ENCODE measurements at regions not wholly inside any gene's neighbourhood (a gene's known extent, or its start where the extent isn't known, plus 50 kb on each side); places are given as distances from the start of the nearest gene placed in this dataset.

DNA sequence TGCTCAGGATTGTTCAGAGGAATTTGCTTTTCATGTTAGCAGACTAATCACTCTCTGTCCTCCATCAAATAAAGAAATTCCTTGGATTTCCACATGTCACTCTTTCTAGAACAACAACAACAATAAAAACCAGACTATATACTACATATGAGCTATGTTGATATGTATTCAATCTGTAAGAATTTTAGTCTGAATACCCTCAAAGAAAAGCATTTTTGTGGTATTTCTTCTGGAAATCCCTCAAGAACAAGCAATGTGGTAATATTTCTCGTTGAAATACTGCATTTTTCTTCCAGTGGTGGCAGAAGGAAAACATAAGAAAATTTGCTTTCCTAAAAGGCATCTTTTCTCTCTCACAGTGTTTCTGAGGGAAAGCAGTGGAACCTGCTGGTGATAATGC is 312.6 kb upstream of the RSPO3 start:
- no peaks in the 10 kb centered on the region for H3K4me1 Mint-ChIP-seq
- no peak for ATAC-seq
- H3K36me3 Mint-ChIP-seq, result no peaks in the 10 kb centered on the region
- H3K4me3 Mint-ChIP-seq, result no peak overlapping the region
- no peak overlapping the region for H3K27ac Mint-ChIP-seq
- no peaks in the 10 kb centered on the region for H3K9me3 Mint-ChIP-seq
- no peak for DNase-seq (ENCODE audit: low spot score in 2 of 2)

DNA sequence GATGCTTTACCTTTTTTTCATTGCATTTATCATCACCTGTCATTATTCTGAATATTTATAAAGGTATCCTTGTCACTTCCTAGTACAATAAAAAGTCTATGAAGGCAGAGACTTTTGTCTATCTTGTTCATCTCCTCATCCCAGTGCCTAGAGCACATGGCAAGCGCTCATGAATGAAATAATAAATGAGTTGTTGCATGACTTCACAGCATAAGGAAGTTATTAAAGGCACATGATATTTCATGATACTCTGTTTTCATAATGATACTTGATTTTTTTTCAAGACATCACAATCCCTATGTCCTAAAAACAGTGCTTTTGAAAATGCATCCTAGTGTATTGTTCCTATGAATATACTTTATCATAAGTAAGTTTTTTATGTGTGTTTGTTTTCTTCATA is 310.6 kb upstream of the RSPO3 start:
- no peaks in the 10 kb centered on the region for H3K9me3 Mint-ChIP-seq
- H3K4me3 Mint-ChIP-seq, result no peak overlapping the region
- no peaks in the 10 kb centered on the region for H3K36me3 Mint-ChIP-seq
- H3K27ac Mint-ChIP-seq, result no peak overlapping the region
- H3K4me1 Mint-ChIP-seq, result no peaks in the 10 kb centered on the region
- ATAC-seq (no peak), DNase-seq (ENCODE audit: low spot score in 2 of 2) (no peak)

DNA sequence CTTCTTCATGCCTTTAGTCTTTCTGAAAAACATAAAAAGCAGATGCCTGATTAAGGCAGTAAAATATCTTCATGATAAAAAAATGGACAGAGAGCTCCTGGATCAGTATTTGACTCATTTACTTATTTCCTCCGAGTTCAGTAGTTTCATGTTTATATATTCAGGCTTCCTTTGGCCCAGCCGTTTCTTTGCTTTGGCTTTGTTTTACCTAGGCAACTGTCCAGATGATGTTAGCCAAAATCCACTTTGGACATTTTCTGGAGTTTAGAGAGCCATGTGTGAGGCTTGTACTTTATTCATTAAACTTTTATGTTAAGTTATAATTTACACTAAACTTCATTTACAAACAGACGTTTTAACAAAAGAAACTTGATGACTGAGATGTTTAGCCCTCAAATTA is 307.1 kb upstream of the RSPO3 start:
- no peak for ATAC-seq
- DNase-seq (ENCODE audit: low spot score in 2 of 2), result no peak
- Mint-ChIP-seq H3K36me3 (no peaks in the 10 kb centered on the region), H3K4me3 (no peak overlapping the region), H3K27ac (no peak overlapping the region), H3K4me1 (no peaks in the 10 kb centered on the region), H3K9me3 (peaks cover 3% of the 10 kb centered on the region)

DNA sequence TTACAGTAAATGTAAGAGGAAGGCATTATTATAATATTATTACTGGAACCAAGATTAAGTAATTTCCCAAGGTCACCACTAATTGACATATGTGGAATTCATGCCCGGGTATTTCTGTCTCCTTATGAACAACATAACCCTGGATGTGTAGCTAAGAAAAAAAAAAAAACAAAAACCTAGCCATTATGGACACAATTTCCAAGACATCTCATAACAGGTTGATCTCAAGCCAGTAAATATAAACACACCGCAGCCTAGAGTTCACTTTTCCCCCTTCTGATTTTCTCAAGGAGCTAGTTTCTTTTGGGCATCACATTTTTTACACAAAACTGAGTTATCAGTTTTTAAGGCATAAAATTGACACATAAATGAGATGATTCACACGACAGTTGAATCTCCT is 306.5 kb upstream of the RSPO3 start:
- Mint-ChIP-seq H3K4me3 (no peak overlapping the region), H3K27ac (no peak overlapping the region), H3K4me1 (no peaks in the 10 kb centered on the region), H3K36me3 (no peaks in the 10 kb centered on the region), H3K9me3 (peaks cover 6% of the 10 kb centered on the region)
- no peak for ATAC-seq
- no peak for DNase-seq (ENCODE audit: low spot score in 2 of 2)

DNA sequence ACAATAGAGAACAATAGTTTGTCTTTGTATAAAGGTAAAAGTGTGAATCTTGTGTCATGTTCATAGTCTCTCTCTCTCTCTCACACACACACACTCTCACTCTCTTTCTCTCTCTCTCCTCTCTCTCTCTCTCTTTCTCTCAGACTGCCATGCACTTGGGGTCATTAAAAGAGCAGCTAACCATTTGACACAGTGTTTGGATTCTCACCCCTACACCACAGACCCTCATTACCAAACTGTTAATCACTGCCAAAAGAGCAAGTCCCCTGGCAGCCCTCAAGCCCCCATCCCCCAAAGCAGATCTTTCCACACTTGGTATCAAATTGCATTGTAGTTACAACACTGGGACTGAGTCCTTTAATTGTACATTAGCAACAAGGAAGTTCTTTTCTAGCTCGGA is 305.8 kb upstream of the RSPO3 start:
- DNase-seq (ENCODE audit: low spot score in 2 of 2), result no peak
- H3K4me1 Mint-ChIP-seq, result no peaks in the 10 kb centered on the region
- ATAC-seq, result no peak
- H3K4me3 Mint-ChIP-seq, result no peak overlapping the region
- H3K36me3 Mint-ChIP-seq, result no peaks in the 10 kb centered on the region
- peaks cover 6% of the 10 kb centered on the region for H3K9me3 Mint-ChIP-seq
- no peak overlapping the region for H3K27ac Mint-ChIP-seq

DNA sequence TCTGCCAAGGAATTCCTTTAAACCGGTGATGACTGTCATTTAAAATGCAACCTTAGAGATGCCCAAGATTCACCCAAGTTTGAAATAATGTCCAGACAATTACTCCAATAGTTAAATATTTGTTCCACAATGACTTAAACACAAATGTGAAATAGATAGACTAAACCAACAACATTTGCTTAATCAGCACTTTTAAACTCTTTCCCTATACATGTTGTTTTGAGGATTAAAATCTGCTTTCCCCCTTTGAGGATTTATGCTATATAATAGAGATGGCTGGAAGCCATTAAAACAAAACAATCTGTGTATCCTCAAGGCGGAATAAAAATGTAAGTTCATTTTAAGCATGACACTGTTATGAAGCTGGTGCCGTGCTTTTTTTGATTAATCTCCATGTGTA is 297.8 kb upstream of the RSPO3 start:
- H3K4me1 Mint-ChIP-seq, result no peaks in the 10 kb centered on the region
- H3K27ac Mint-ChIP-seq, result no peak overlapping the region

DNA sequence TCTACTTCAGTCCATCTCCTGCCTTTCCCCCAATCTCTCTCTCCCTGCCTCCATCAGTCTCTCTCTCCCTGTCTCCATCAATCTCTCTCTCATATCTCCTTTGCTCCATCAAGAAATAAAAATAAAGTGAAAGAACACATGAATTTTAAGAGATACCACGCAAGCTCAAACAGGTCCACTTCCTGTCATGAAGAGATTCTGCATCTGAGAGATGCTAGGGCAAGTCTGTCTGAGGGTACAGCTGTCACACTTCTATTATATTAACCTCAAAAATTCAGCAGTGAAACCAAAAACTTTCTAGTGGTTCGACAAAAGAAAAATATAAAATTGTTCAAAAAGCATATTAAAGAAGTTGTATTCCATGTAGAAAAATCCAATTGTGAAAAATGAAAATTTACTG is 296.8 kb upstream of the RSPO3 start:
- H3K4me1 Mint-ChIP-seq, result no peaks in the 10 kb centered on the region
- no peak for DNase-seq (ENCODE audit: low spot score in 2 of 2)
- H3K27ac Mint-ChIP-seq, result no peak overlapping the region
- no peaks in the 10 kb centered on the region for H3K36me3 Mint-ChIP-seq
- H3K9me3 Mint-ChIP-seq, result no peaks in the 10 kb centered on the region
- ATAC-seq, result no peak
- H3K4me3 Mint-ChIP-seq, result no peak overlapping the region

More for the DNA sequence above, 297.8 kb upstream of the RSPO3 start:
- ATAC-seq (no peak), DNase-seq (ENCODE audit: low spot score in 2 of 2) (no peak)
- H3K36me3 Mint-ChIP-seq, result no peaks in the 10 kb centered on the region
- H3K4me3 Mint-ChIP-seq, result no peak overlapping the region
- H3K9me3 Mint-ChIP-seq, result peaks cover 6% of the 10 kb centered on the region

DNA sequence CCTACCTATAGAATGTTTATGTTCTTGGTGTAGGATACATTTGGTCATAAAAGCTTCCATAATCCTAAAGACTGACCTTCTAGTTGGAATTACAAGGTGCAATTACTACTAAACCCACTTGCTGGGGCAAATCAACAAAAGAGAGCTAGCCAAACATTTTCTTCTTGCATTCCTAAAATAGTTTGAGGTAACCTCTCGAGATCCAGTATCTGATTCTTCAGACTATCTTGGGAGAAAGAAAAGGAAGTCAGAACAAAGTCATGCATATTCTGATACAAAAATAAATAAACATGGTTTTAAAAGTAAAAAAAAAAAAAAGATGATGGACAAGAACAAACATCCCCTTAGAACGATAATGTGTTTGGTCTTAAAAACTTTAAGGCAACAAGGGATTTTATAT is 294.2 kb upstream of the RSPO3 start:
- DNase-seq (ENCODE audit: low spot score in 2 of 2) (no peak), ATAC-seq (no peak)
- H3K4me3 Mint-ChIP-seq, result no peak overlapping the region
- no peaks in the 10 kb centered on the region for H3K36me3 Mint-ChIP-seq
- H3K4me1 Mint-ChIP-seq, result no peaks in the 10 kb centered on the region
- no peak overlapping the region for H3K27ac Mint-ChIP-seq
- no peaks in the 10 kb centered on the region for H3K9me3 Mint-ChIP-seq

DNA sequence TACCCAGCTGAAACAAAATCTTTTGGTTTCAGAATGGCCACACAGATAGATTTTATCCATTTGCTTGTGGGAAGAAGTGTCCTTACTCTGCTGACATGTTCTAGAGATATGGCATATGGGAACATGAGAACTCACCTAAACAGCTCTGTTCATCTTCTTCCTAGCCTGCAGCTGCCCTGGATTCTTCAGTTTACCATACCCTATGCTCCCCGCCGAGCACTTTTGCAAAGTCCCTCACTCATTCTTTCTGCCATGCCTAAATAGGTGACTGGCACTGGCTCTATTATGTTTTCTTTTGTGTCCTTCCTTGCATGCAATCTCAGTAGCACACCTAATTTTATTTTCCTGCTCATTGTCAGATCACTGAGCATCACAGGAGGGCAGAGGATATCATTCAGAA is 293.7 kb upstream of the RSPO3 start:
- no peak for ATAC-seq
- no peaks in the 10 kb centered on the region for H3K4me1 Mint-ChIP-seq
- no peak overlapping the region for H3K4me3 Mint-ChIP-seq
- H3K27ac Mint-ChIP-seq, result no peak overlapping the region
- H3K9me3 Mint-ChIP-seq, result no peaks in the 10 kb centered on the region
- no peaks in the 10 kb centered on the region for H3K36me3 Mint-ChIP-seq
- DNase-seq (ENCODE audit: low spot score in 2 of 2), result no peak

DNA sequence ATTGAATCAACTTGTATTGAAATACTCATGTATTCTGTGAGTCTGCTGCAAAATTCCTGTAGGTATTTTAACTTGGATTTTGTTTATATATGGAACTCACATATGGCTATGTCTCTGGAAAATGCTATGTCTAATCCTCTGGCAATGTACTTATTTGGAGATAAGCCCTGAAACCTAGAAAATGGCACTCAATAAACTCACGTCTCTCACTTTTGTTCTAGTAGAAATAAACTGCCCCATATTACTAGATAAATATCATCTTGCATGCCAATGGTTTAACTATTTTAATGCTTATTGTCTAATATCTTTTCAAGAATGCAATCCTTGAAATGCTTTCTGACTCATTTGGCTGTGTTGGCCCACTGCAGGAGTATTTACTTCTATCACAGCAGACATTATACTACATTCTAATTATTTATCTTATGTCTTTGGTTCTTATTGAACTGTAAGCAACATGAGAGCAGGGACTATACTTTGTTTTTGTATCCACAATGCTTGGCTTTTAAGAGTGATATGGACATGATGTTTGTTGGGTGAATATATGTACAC is 292.2 kb upstream of the RSPO3 start:
- Mint-ChIP-seq H3K9me3 (no peaks in the 10 kb centered on the region), H3K4me1 (no peaks in the 10 kb centered on the region), H3K4me3 (no peak overlapping the region), H3K27ac (no peak overlapping the region), H3K36me3 (no peaks in the 10 kb centered on the region)
- DNase-seq (ENCODE audit: low spot score in 2 of 2) (no peak), ATAC-seq (no peak)

DNA sequence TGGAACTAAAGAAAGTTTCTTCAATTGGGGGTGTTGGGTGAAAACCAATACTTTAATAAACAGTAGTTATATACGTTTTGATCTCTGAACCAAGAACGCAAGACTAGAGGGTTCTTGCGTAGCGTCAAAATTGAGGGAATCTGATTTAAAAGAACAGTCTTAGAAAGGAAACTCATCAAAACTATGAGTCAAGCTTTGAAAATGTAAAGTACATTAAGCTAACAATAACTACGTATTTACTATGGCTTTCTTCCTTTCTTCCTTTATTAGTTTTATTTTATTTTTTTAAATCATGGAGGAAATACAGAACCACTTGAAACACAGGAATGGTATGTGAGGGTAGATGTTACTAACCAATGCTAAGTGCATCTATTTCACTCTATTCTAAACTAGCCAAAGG is 287.0 kb upstream of the RSPO3 start:
- Mint-ChIP-seq H3K9me3 (peaks cover 2% of the 10 kb centered on the region), H3K36me3 (no peaks in the 10 kb centered on the region), H3K4me3 (no peak overlapping the region), H3K27ac (no peak overlapping the region), H3K4me1 (no peaks in the 10 kb centered on the region)
- ATAC-seq (no peak), DNase-seq (ENCODE audit: low spot score in 2 of 2) (no peak)

DNA sequence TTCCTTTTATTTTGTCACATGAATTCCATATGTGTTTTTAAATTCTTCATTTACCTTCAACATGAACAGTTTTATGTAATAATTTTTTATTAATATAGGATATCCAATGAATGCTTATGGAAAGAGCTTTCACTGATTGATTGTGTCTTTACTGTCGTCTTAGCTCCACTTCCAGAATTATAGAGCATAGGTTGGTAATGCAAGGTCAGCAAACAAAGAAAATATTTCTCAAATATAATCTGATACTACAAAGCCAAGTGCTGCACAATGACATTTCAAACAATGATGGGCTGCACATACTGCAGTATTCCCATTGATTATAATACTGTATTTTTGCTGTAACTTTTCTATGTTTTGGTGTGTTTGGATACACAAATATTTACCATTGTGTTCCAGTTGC is 275.7 kb upstream of the RSPO3 start:
- H3K27ac Mint-ChIP-seq, result no peak overlapping the region
- no peaks in the 10 kb centered on the region for H3K36me3 Mint-ChIP-seq
- H3K4me1 Mint-ChIP-seq, result no peaks in the 10 kb centered on the region
- no peak for ATAC-seq
- H3K4me3 Mint-ChIP-seq, result no peak overlapping the region
- H3K9me3 Mint-ChIP-seq, result peaks cover 6% of the 10 kb centered on the region
- no peak for DNase-seq (ENCODE audit: low spot score in 2 of 2)

DNA sequence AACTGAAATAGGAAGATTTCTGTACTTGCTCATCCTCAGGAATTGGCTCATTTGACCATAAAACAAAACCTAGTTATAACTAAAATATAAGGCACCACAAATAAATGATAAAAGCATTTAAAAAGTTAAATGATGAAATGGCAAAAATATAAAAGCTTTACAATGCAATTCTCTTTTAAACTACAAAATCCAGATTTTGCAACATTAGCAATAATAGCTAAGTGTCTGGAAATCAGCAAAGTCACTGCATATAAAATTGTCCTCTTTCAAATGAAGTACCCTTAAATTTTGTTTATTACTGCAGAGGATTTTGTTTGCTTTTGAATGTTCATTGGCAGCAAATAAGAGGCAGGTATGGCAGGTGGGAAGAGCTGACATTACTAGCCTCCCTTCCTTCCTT is 270.4 kb upstream of the RSPO3 start:
- Mint-ChIP-seq H3K9me3 (peaks cover 14% of the 10 kb centered on the region), H3K36me3 (no peaks in the 10 kb centered on the region), H3K27ac (no peak overlapping the region), H3K4me3 (no peak overlapping the region), H3K4me1 (no peaks in the 10 kb centered on the region)
- ATAC-seq (no peak), DNase-seq (ENCODE audit: low spot score in 2 of 2) (no peak)

DNA sequence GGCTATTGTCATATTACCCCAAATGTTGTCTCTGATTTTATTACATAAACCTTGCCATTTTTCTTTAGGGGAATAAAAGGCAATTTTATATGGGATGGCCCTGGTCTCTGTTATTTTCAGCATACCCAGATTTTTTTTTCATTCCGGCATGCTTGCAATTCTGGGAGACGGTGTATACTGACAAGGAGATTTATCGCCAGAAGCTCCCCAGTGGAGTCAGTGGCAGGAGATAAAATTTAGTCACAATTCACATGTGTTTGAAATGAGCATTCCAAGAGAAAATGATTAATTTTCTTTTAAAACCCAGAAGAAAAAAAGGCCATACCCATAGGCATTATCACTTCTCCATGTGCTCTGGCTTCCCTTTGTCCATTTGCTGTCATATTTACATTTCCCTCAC is 250.8 kb upstream of the RSPO3 start:
- DNase-seq (ENCODE audit: low spot score in 2 of 2) (no peak), ATAC-seq (no peak)
- no peak overlapping the region for H3K4me3 Mint-ChIP-seq
- no peaks in the 10 kb centered on the region for H3K4me1 Mint-ChIP-seq
- H3K36me3 Mint-ChIP-seq, result no peaks in the 10 kb centered on the region
- peaks cover 5% of the 10 kb centered on the region for H3K9me3 Mint-ChIP-seq
- no peak overlapping the region for H3K27ac Mint-ChIP-seq

DNA sequence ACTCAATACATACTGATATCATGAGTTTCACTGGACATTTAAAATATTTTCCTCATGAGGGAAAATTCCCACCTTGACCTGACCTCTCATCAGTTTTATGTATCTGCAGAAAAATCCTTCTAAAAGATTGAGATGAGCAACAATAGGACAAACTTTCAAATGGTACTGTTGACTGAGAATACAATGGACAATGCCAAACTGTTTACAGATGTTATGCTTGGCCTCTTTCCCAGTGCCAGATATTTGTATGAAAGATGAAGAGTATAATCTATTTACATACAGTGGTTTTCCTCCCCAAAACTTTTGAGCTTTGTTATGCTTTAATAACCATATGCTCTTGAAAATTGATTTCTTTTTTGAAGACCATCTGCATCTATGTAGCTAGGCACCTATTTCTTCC is 245.1 kb upstream of the RSPO3 start:
- ATAC-seq, result no peak
- H3K36me3 Mint-ChIP-seq, result no peaks in the 10 kb centered on the region
- H3K27ac Mint-ChIP-seq, result no peak overlapping the region
- H3K4me1 Mint-ChIP-seq, result no peaks in the 10 kb centered on the region
- peaks cover 7% of the 10 kb centered on the region for H3K9me3 Mint-ChIP-seq
- no peak overlapping the region for H3K4me3 Mint-ChIP-seq
- DNase-seq (ENCODE audit: low spot score in 2 of 2), result no peak

DNA sequence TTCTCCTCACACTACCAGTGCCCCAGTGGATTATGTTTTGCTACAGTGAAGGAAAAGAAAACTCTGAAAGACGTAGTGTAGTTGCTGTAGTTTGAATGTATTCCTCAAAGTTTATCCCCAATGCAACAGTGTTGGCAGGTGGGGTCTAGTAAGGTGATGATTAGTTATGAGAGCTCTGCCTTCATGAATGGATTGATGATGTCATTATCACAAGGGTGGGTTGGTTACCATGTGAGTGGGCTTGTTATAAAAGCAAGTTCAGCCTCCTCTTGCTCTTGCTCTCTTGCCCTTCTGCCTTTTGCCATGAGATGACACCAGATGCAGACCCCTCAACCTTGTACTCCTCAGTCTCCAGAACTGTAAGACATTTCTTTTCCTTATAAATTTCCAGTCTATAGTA is 244.7 kb upstream of the RSPO3 start:
- DNase-seq (ENCODE audit: low spot score in 2 of 2), result no peak
- Mint-ChIP-seq H3K27ac (no peak overlapping the region), H3K4me1 (no peaks in the 10 kb centered on the region), H3K36me3 (no peaks in the 10 kb centered on the region), H3K4me3 (no peak overlapping the region), H3K9me3 (peaks cover 7% of the 10 kb centered on the region)
- ATAC-seq, result no peak

DNA sequence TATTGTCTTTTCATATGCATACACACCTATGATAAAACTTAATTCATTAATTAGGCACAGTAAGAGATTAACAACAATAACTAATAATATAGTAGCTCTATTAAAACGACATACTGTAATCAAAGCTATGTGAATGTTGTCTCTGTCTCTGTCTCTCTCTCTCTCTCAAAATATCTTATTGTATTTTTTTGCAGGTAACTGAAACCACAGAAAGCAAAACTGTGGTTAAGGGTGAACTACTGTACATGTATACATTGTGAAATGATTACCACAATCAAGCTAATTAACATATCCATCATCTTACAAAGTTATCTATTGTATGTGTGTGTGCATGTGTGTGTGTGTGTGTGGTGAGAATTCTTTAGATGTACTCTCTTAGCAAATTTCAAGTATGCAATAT is 242.0 kb upstream of the RSPO3 start:
- DNase-seq (ENCODE audit: low spot score in 2 of 2) (no peak), ATAC-seq (no peak)
- H3K27ac Mint-ChIP-seq, result no peak overlapping the region
- H3K4me3 Mint-ChIP-seq, result no peak overlapping the region
- H3K9me3 Mint-ChIP-seq, result peaks cover 7% of the 10 kb centered on the region
- no peaks in the 10 kb centered on the region for H3K4me1 Mint-ChIP-seq
- H3K36me3 Mint-ChIP-seq, result no peaks in the 10 kb centered on the region
